Suprapubic skin (tissue), 3 donors: ENCODE measurements at regions not wholly inside any gene's neighbourhood (a gene's known extent, or its start where the extent isn't known, plus 50 kb on each side); places are given as distances from the start of the nearest gene placed in this dataset.
"Not testable (repeated sequence)": the region's sequence is repeated elsewhere in the genome, so short reads cannot be mapped to it uniquely, and the experiment has no call there.

ENCODE experiments used
- POLR2A ChIP-seq, 2 donors: fragments of 450-650 bp; IDR thresholded peaks; one replicate each; pipeline ENCODE4 v1.6.1; 2017; ENCODE audit warnings: antibody characterized with exemption in 2 of 2, mild to moderate bottlenecking in 2 of 2, moderate library complexity in 2 of 2
- TF ChIP-seq, protein P1 (sequence below), 2 donors: fragments of 200-600 bp in 1 of 2; fragments of 450-650 bp in 1 of 2; sonication (generic) in 1 of 2; IDR thresholded peaks; one replicate each; pipeline ENCODE4 v1.5.1; 2016 to 2019; ENCODE audit warnings: antibody characterized with exemption in 2 of 2, mild to moderate bottlenecking in 1 of 2, moderate library complexity in 1 of 2

GRCh38 chr3:198139037-198139436 lies 179.0 kb downstream of the LMLN start:
- TF ChIP-seq, protein P1, sequence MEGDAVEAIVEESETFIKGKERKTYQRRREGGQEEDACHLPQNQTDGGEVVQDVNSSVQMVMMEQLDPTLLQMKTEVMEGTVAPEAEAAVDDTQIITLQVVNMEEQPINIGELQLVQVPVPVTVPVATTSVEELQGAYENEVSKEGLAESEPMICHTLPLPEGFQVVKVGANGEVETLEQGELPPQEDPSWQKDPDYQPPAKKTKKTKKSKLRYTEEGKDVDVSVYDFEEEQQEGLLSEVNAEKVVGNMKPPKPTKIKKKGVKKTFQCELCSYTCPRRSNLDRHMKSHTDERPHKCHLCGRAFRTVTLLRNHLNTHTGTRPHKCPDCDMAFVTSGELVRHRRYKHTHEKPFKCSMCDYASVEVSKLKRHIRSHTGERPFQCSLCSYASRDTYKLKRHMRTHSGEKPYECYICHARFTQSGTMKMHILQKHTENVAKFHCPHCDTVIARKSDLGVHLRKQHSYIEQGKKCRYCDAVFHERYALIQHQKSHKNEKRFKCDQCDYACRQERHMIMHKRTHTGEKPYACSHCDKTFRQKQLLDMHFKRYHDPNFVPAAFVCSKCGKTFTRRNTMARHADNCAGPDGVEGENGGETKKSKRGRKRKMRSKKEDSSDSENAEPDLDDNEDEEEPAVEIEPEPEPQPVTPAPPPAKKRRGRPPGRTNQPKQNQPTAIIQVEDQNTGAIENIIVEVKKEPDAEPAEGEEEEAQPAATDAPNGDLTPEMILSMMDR (IDR thresholded peaks at IDR 0.05): not testable (repeated sequence)
- TF ChIP-seq POLR2A (IDR thresholded peaks at IDR 0.05): not testable (repeated sequence)
